Activated CD4-positive, alpha-beta T cell treated with anti-CD3 and anti-CD28 coated beads, Interleukin-2, amount 10 ng/mL, durations not matched to agents 7 days and 5 days (primary cell): ENCODE measurements at regions not wholly inside any gene's neighbourhood (a gene's known extent, or its start where the extent isn't known, plus 50 kb on each side); places are given as distances from the start of the nearest gene placed in this dataset.

Experiments
- CTCF ChIA-PET: fragments of 350-600 bp; sonication (Branson Sonifier 250); formaldehyde crosslinking; loops from one replicate; lab custom pipeline; 2021; ENCODE audit warnings: antibody characterized with exemption; lab: Charles Lee
- POLR2A ChIA-PET: fragments of 350-600 bp; sonication (Branson Sonifier 250); formaldehyde crosslinking; loops from one replicate; lab custom pipeline; 2021; ENCODE audit warnings: antibody characterized with exemption; lab: Charles Lee
- DNase-seq: peaks from one replicate; pipeline ENCODE4 v3.0.0-alpha.2; 2020
- H3K27ac Mint-ChIP-seq: one replicate; pipeline ENCODE4 v1.8.0; 2021; ENCODE audit warnings: mild to moderate bottlenecking, moderate library complexity, mixed read lengths
- H3K27me3 Mint-ChIP-seq: one replicate; pipeline ENCODE4 v1.8.0; 2021; ENCODE audit warnings: mixed read lengths
- H3K36me3 Mint-ChIP-seq: one replicate; pipeline ENCODE4 v1.8.0; 2021; ENCODE audit warnings: low read depth, mixed read lengths
- H3K4me1 Mint-ChIP-seq: one replicate; pipeline ENCODE4 v1.8.0; 2021; ENCODE audit warnings: mixed read lengths
- H3K4me3 Mint-ChIP-seq: one replicate; pipeline ENCODE4 v1.8.0; 2021; ENCODE audit warnings: mild to moderate bottlenecking, moderate library complexity, mixed read lengths
- H3K9me3 Mint-ChIP-seq: one replicate; pipeline ENCODE4 v1.8.0; 2021; ENCODE audit warnings: mixed read lengths

- no peak overlapping the region for H3K27ac Mint-ChIP-seq
- no peak for DNase-seq
These were observed 424.9 kb downstream of the FGF9 start for GRCh38 chr13:22095794-22096193.

GRCh38 chr13:22099585-22099984 is 428.7 kb downstream of the FGF9 start:
- ChIA-PET POLR2A (no interaction called here), CTCF (no interaction called here)
- Mint-ChIP-seq H3K36me3 (peaks cover 3% of the 10 kb centered on the region), H3K9me3 (peaks cover 12% of the 10 kb centered on the region), H3K4me1 (no peaks in the 10 kb centered on the region), H3K27ac (no peak overlapping the region), H3K4me3 (no peak overlapping the region), H3K27me3 (no peaks in the 10 kb centered on the region)
- DNase-seq: no peak

More at GRCh38 chr13:22095794-22096193, 424.9 kb downstream of the FGF9 start:
- peaks cover 12% of the 10 kb centered on the region for H3K9me3 Mint-ChIP-seq
- H3K36me3 Mint-ChIP-seq: peaks cover 4% of the 10 kb centered on the region
- H3K27me3 Mint-ChIP-seq: no peaks in the 10 kb centered on the region
- no peaks in the 10 kb centered on the region for H3K4me1 Mint-ChIP-seq
- ChIA-PET POLR2A (no interaction called here), CTCF (no interaction called here)
- no peak overlapping the region for H3K4me3 Mint-ChIP-seq

- Mint-ChIP-seq H3K4me1 (peaks cover 11% of the 10 kb centered on the region), H3K27me3 (no peaks in the 10 kb centered on the region), H3K36me3 (peaks cover 3% of the 10 kb centered on the region), H3K4me3 (no peak overlapping the region), H3K27ac (no peak overlapping the region), H3K9me3 (peaks cover 11% of the 10 kb centered on the region)
- no peak for DNase-seq
- ChIA-PET POLR2A (no interaction called here), CTCF (interaction anchor here (1.0 to 1.3 kb wide), 2 partner anchors 20 to 25 kb away, joined by 3 read pairs; no protein-coding TSS in a partner anchor)
These were observed 431.4 kb downstream of the FGF9 start for GRCh38 chr13:22102271-22102670.

- Mint-ChIP-seq H3K4me1 (peaks cover 22% of the 10 kb centered on the region), H3K27me3 (no peaks in the 10 kb centered on the region), H3K27ac (no peak overlapping the region), H3K9me3 (peaks cover 11% of the 10 kb centered on the region), H3K36me3 (peaks cover 3% of the 10 kb centered on the region), H3K4me3 (no peak overlapping the region)
- POLR2A ChIA-PET: no interaction called here
- DNase-seq: no peak
- CTCF ChIA-PET: no interaction called here
These were observed 432.5 kb downstream of the FGF9 start for GRCh38 chr13:22103046-22104027.

- no peak for DNase-seq
- no peaks in the 10 kb centered on the region for H3K36me3 Mint-ChIP-seq
- ChIA-PET CTCF (no interaction called here), POLR2A (no interaction called here)
- peaks cover 28% of the 10 kb centered on the region for H3K4me1 Mint-ChIP-seq
- H3K4me3 Mint-ChIP-seq: no peak overlapping the region
- H3K27ac Mint-ChIP-seq: no peak overlapping the region
- no peaks in the 10 kb centered on the region for H3K27me3 Mint-ChIP-seq
- H3K9me3 Mint-ChIP-seq: peaks cover 7% of the 10 kb centered on the region
These were observed 435.2 kb downstream of the FGF9 start for GRCh38 chr13:22106058-22106457.

GRCh38 chr13:22107549-22107948 is 436.7 kb downstream of the FGF9 start:
- Mint-ChIP-seq H3K27me3 (no peaks in the 10 kb centered on the region), H3K36me3 (peaks cover 2% of the 10 kb centered on the region), H3K4me1 (peaks cover 39% of the 10 kb centered on the region), H3K4me3 (no peak overlapping the region), H3K27ac (no peak overlapping the region), H3K9me3 (peaks cover 8% of the 10 kb centered on the region)
- ChIA-PET CTCF (interaction anchor here (0.7 kb wide), 1 partner anchor 10 kb away, joined by 3 read pairs; no protein-coding TSS in a partner anchor), POLR2A (no interaction called here)
- DNase-seq: no peak

GRCh38 chr13:22108283-22108942 is 437.5 kb downstream of the FGF9 start:
- CTCF ChIA-PET: interaction anchor here (1.2 kb wide), 1 partner anchor 13 kb away, joined by 3 read pairs; no protein-coding TSS in a partner anchor

GRCh38 chr13:22108979-22109378 is 438.1 kb downstream of the FGF9 start:
- Mint-ChIP-seq H3K27me3 (no peaks in the 10 kb centered on the region), H3K9me3 (peaks cover 18% of the 10 kb centered on the region), H3K4me3 (no peak overlapping the region), H3K27ac (no peak overlapping the region), H3K4me1 (peaks cover 46% of the 10 kb centered on the region), H3K36me3 (peaks cover 11% of the 10 kb centered on the region)
- ChIA-PET CTCF (interaction anchor here (1.2 kb wide), 1 partner anchor 12 kb away, joined by 3 read pairs; no protein-coding TSS in a partner anchor), POLR2A (no interaction called here)
- no peak for DNase-seq

More at GRCh38 chr13:22108283-22108942, 437.5 kb downstream of the FGF9 start:
- H3K36me3 Mint-ChIP-seq: peaks cover 7% of the 10 kb centered on the region
- H3K4me3 Mint-ChIP-seq: no peak overlapping the region
- DNase-seq: no peak
- peak overlapping the region; percentile 33 for H3K27ac Mint-ChIP-seq
- peaks cover 41% of the 10 kb centered on the region for H3K4me1 Mint-ChIP-seq
- H3K27me3 Mint-ChIP-seq: no peaks in the 10 kb centered on the region
- POLR2A ChIA-PET: no interaction called here
- peaks cover 15% of the 10 kb centered on the region for H3K9me3 Mint-ChIP-seq

- Mint-ChIP-seq H3K27me3 (no peaks in the 10 kb centered on the region), H3K27ac (no peak overlapping the region), H3K36me3 (peaks cover 13% of the 10 kb centered on the region), H3K4me3 (no peak overlapping the region), H3K4me1 (peaks cover 57% of the 10 kb centered on the region), H3K9me3 (peaks cover 15% of the 10 kb centered on the region)
- CTCF ChIA-PET: no interaction called here
- POLR2A ChIA-PET: no interaction called here
- no peak for DNase-seq
These were observed 439.5 kb downstream of the FGF9 start for GRCh38 chr13:22110368-22110767.

- CTCF ChIA-PET: interaction anchor here (1.0 kb wide), 1 partner anchor 20 kb away, joined by 3 read pairs; no protein-coding TSS in a partner anchor
- H3K36me3 Mint-ChIP-seq: peaks cover 13% of the 10 kb centered on the region
- POLR2A ChIA-PET: no interaction called here
- H3K4me1 Mint-ChIP-seq: peaks cover 58% of the 10 kb centered on the region
- H3K27me3 Mint-ChIP-seq: no peaks in the 10 kb centered on the region
- no peak overlapping the region for H3K4me3 Mint-ChIP-seq
- DNase-seq: no peak
- H3K27ac Mint-ChIP-seq: no peak overlapping the region
- peaks cover 16% of the 10 kb centered on the region for H3K9me3 Mint-ChIP-seq
These were observed 440.4 kb downstream of the FGF9 start for GRCh38 chr13:22111152-22111783.

GRCh38 chr13:22111961-22112360 is 441.1 kb downstream of the FGF9 start:
- no peaks in the 10 kb centered on the region for H3K27me3 Mint-ChIP-seq
- H3K4me3 Mint-ChIP-seq: no peak overlapping the region
- ChIA-PET CTCF (interaction anchor here (1.0 kb wide), 1 partner anchor 20 kb away, joined by 3 read pairs; no protein-coding TSS in a partner anchor), POLR2A (no interaction called here)
- H3K4me1 Mint-ChIP-seq: peaks cover 53% of the 10 kb centered on the region
- H3K9me3 Mint-ChIP-seq: peaks cover 19% of the 10 kb centered on the region
- no peak overlapping the region for H3K27ac Mint-ChIP-seq
- H3K36me3 Mint-ChIP-seq: peaks cover 13% of the 10 kb centered on the region
- DNase-seq: no peak

GRCh38 chr13:22112956-22113745 is 442.3 kb downstream of the FGF9 start:
- Mint-ChIP-seq H3K27ac (peak overlapping the region; percentile 58), H3K27me3 (no peaks in the 10 kb centered on the region), H3K9me3 (peaks cover 19% of the 10 kb centered on the region), H3K4me1 (peaks cover 42% of the 10 kb centered on the region), H3K4me3 (no peak overlapping the region), H3K36me3 (peaks cover 13% of the 10 kb centered on the region)
- ChIA-PET CTCF (interaction anchor here (1.0 kb wide), 1 partner anchor 12 kb away, joined by 3 read pairs; no protein-coding TSS in a partner anchor), POLR2A (no interaction called here)
- DNase-seq: no peak
